ENCODE measurements at regions not wholly inside any gene's neighbourhood (a gene's known extent, or its start where the extent isn't known, plus 50 kb on each side); places are given as distances from the start of the nearest gene placed in this dataset.

DNA sequence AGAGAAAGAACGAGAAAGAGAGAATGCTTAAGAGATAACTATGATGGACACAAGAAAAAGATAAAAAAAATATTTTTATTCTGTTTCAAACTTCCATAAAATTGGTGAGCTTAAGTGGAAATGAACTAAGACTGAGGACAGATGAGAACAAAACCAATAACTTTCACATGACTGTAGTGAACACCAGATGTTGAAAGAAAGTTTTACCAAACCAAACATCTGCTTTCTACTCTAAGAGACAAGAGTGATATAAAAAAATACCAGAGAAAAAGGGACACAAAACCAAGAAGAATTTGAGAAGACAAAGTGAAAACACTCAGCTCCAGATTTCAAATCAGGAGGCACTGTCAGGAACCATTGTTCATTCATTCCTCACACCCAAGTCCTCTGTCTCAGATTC is 147.9 kb downstream of the IMPG2 start:
- no peak for TF ChIP-seq POLR2A (IDR thresholded peaks at IDR 0.05)
- TF ChIP-seq, protein P1, sequence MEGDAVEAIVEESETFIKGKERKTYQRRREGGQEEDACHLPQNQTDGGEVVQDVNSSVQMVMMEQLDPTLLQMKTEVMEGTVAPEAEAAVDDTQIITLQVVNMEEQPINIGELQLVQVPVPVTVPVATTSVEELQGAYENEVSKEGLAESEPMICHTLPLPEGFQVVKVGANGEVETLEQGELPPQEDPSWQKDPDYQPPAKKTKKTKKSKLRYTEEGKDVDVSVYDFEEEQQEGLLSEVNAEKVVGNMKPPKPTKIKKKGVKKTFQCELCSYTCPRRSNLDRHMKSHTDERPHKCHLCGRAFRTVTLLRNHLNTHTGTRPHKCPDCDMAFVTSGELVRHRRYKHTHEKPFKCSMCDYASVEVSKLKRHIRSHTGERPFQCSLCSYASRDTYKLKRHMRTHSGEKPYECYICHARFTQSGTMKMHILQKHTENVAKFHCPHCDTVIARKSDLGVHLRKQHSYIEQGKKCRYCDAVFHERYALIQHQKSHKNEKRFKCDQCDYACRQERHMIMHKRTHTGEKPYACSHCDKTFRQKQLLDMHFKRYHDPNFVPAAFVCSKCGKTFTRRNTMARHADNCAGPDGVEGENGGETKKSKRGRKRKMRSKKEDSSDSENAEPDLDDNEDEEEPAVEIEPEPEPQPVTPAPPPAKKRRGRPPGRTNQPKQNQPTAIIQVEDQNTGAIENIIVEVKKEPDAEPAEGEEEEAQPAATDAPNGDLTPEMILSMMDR (IDR thresholded peaks at IDR 0.05): no peak

Data from uterus (tissue), 2 donors.